Heart left ventricle (tissue), 16 donors: ENCODE measurements at regions not wholly inside any gene's neighbourhood (a gene's known extent, or its start where the extent isn't known, plus 50 kb on each side); places are given as distances from the start of the nearest gene placed in this dataset.

Source experiments
- ATAC-seq, 4 donors: fragments of 200-7000 bp; cut with Tn5 transposase; one replicate each; pipeline ENCODE4 v1.9.1; 2020 to 2022; ENCODE audit warnings: moderate library complexity in 4 of 4, mild to moderate bottlenecking in 3 of 4, moderate number of reproducible peaks in 1 of 4
- DNase-seq, 5 donors: peaks; one replicate each; pipeline ENCODE4 v3.0.0-alpha.2; 2020
- H3K27ac ChIP-seq, 12 donors: fragments of 200-600 bp; sonication (generic) in 4 of 12; one replicate each; pipeline versions ENCODE4 v1.5.0 to v1.8.0; 2016 to 2022; ENCODE audit warnings: mild to moderate bottlenecking in 2 of 12
- H3K27me3 ChIP-seq, 9 donors: fragments of 200-600 bp; sonication (generic) in 2 of 9; one replicate each; pipeline versions ENCODE4 v1.5.1 to v1.8.0; 2016 to 2022; ENCODE audit warnings: mild to moderate bottlenecking in 3 of 9
- H3K36me3 ChIP-seq, 9 donors: fragments of 200-600 bp; sonication (generic) in 2 of 9; one replicate each; pipeline versions ENCODE4 v1.5.0 to v1.8.0; 2018 to 2022; ENCODE audit warnings: mild to moderate bottlenecking in 2 of 9
- H3K4me1 ChIP-seq, 12 donors: fragments of 200-600 bp; sonication (generic) in 4 of 12; one replicate each; pipeline versions ENCODE4 v1.5.0 to v1.8.0; 2016 to 2022; ENCODE audit warnings: mild to moderate bottlenecking in 3 of 12
- H3K4me3 ChIP-seq, 12 donors: fragments of 200-600 bp; sonication (generic) in 4 of 12; one replicate each; pipeline versions ENCODE4 v1.5.0 to v1.8.0; 2017 to 2022; ENCODE audit warnings: mild to moderate bottlenecking in 9 of 12, moderate library complexity in 4 of 12
- H3K9me3 ChIP-seq, 12 donors: fragments of 200-600 bp; sonication (generic) in 4 of 12; one replicate each; pipeline versions ENCODE4 v1.5.0 to v1.8.0; 2016 to 2022; ENCODE audit warnings: mild to moderate bottlenecking in 1 of 12
- POLR2A ChIP-seq, 2 donors: fragments of 450-650 bp; IDR thresholded peaks; one replicate each; pipeline ENCODE4 v1.6.1; 2017; ENCODE audit warnings: antibody characterized with exemption in 2 of 2, mild to moderate bottlenecking in 2 of 2, moderate library complexity in 2 of 2
- WGBS, 4 donors: extraction: QIAGEN DNeasy Blood & Tissue Kit in 2 of 4; methylation state at CpG; one replicate each; pipeline versions ENCODE4 v1.1.5 to v1.1.7; 2013 to 2018; 5-methylcytosine and 5-hydroxymethylcytosine counted together
- intact Hi-C, 10 donors: fragments of 100-400 bp; cut with DNase I; formaldehyde crosslinking; loops; one replicate each; pipeline versions ENCODE4 v1.11.1 to v1.14.2; 2022
- TF ChIP-seq, protein P1 (sequence below), 12 donors: fragments of 200-600 bp; sonication (generic) in 4 of 12; IDR thresholded peaks; one replicate each; pipeline versions ENCODE4 v1.5.0 to v1.8.0; 2018 to 2022; ENCODE audit warnings: antibody characterized with exemption in 12 of 12, mild to moderate bottlenecking in 5 of 12
- donor health status: ischemic (EF 13 %, LVEDD 7.1; RV severe dilation, severe dysfunction).
- donor health status: healthy with polysubstance abuse.
- donor health status: DM: no; HTN: yes; CAD: no.
- donor health status: DM: no; HTN: no; CAD: no.
- donor health status: ischemic (EF 25% LVEDD 6.9; RV normal size, moderate dysfunction).
- donor health status: ischemic (EF 25% LVEDD 5.7; RV mildly dilated, moderate dysfunction).
- donor health status: healthy.
- donor health status: DM: yes; HTN: yes; CAD: no.
- donor health status: ischemic (EF 35%, LVEDD 5.7; RV mildly dilated, moderate dysfunction).
- donor health status: nonischemic (EF 11% LVEDD 7.7; RV severe dilation, severe dysfunction).
- donor health status: DM: yes; HTN: yes; CAD: no.
- donor health status: PGD.
- donor health status: ischemic (EF 29% LVEDD 5.4; RV normal size, mild dysfunction).
- donor health status: nonischemic (EF 23%, LVEDD 6.1; RV moderate dilation, normal function).

DNA sequence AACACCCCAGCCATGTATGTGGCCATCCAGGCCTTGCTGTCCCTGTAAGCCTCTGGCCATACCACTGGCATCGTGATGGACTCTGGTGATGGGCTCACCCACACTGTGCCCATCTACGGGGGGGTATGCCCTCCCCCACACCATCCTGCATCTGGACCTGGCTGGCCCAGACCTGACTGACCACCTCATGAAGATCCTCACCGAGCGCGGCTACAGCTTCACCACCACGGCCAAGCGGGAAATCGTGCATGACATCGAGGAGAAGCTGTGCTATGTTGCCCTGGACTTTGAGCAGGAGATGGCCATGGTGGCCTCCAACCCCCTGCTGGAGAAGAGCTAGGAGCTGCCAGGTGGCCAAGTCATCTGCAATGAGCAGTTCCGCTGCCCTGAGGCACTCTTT lies 80.4 kb upstream of the ZCCHC2 start:
- intact Hi-C loops, result no loop called here
- H3K36me3 ChIP-seq, result no peaks in the 10 kb centered on the region
- ATAC-seq (no peak), DNase-seq (no peak)
- H3K27ac ChIP-seq, result no peak overlapping the region
- 90 to 95% (median 93%) methylated on average over 6 to 10 of the region's 10 CpGs for WGBS, 4 donors
- no peaks in the 10 kb centered on the region for H3K9me3 ChIP-seq
- H3K4me1 ChIP-seq, result peaks cover 0 to 14% (median 9%) of the 10 kb centered on the region in 12 donors
- H3K4me3 ChIP-seq, result no peak overlapping the region
- no peaks in the 10 kb centered on the region for H3K27me3 ChIP-seq
- TF ChIP-seq, protein P1, sequence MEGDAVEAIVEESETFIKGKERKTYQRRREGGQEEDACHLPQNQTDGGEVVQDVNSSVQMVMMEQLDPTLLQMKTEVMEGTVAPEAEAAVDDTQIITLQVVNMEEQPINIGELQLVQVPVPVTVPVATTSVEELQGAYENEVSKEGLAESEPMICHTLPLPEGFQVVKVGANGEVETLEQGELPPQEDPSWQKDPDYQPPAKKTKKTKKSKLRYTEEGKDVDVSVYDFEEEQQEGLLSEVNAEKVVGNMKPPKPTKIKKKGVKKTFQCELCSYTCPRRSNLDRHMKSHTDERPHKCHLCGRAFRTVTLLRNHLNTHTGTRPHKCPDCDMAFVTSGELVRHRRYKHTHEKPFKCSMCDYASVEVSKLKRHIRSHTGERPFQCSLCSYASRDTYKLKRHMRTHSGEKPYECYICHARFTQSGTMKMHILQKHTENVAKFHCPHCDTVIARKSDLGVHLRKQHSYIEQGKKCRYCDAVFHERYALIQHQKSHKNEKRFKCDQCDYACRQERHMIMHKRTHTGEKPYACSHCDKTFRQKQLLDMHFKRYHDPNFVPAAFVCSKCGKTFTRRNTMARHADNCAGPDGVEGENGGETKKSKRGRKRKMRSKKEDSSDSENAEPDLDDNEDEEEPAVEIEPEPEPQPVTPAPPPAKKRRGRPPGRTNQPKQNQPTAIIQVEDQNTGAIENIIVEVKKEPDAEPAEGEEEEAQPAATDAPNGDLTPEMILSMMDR (IDR thresholded peaks at IDR 0.05), result no peak
- TF ChIP-seq POLR2A (IDR thresholded peaks at IDR 0.05), result no peak

DNA sequence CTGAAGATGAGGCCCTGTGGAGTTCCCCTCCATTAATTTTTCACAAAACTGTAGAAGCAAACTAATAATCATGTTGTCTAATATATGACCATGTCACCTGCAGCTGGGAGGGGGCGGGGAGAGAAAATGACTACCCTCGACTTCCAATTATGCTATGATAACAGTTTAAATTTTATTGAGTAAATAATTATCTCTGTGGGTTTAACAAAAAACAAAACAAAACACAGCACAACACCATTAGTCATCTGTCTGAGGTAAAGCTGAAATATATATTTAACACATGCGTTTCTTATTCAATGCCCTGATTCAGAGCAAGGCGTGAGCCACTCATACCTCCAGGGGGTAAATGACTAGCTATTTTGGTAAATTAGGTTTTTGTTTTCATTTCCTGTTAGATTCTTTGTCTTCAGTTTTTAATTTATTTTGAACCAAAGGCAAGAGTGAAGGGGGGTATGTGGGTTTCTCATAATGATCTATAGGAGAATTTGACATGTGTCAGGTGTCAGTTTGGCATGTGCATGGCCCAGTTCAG lies 77.4 kb upstream of the ZCCHC2 start:
- WGBS, 4 donors, result 87 to 93% (median 90%) methylated on average over 4 of the region's 4 CpGs
- TF ChIP-seq, protein P1 (IDR thresholded peaks at IDR 0.05), result no peak
- no peak for TF ChIP-seq POLR2A (IDR thresholded peaks at IDR 0.05)
- H3K4me3 ChIP-seq, result no peak overlapping the region
- H3K27ac ChIP-seq, result no peak overlapping the region
- H3K36me3 ChIP-seq, result no peaks in the 10 kb centered on the region
- ATAC-seq (no peak), DNase-seq (no peak)
- intact Hi-C loops, result no loop called here
- peaks cover 0 to 6% (median under 1%) of the 10 kb centered on the region in 12 donors for H3K4me1 ChIP-seq
- H3K27me3 ChIP-seq, result no peaks in the 10 kb centered on the region
- peaks cover 0 to 12% (median 0%) of the 10 kb centered on the region in 12 donors for H3K9me3 ChIP-seq

DNA sequence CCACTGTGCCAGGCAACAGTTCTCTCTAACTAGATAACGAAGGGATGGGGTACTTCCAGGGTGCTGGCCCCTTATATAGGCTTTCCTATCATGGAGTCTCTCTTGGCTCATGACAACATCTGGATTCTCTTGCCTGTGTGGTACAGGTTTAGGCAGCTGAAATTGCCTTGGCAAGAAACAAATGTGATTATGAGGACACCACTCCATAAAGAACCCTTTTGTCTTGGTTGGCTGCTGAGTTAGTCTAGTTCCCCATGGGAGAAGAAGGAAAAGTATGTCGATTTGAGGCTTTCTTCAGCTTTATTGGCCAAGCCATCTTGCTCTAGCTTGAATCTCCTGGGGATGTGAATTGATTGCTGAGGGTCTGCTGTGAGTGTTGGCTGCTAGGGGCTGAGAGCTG lies 76.3 kb upstream of the ZCCHC2 start:
- no peak for ATAC-seq

DNA sequence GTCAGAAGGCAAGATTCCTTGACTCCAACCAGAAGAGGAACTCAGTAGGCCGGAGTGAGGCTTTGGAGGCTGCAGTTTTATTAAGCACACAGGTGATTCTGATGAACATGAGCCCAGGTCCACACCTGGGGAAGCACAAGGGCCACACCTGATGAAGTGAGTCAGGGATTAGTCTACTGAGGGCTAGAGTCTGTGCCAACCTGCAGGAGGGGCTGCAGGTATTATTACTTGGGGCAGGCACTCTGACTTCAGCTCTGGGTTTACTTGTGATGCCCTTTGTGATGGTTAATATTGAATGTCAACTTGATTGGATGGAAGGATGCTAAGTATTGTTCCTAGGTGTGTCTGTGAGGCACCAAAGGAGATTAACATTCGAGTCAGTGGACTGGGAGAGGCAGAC lies 75.2 kb upstream of the ZCCHC2 start:
- peaks cover 0 to 12% (median 0%) of the 10 kb centered on the region in 12 donors for H3K9me3 ChIP-seq
- no peak overlapping the region for H3K4me3 ChIP-seq
- no peaks in the 10 kb centered on the region for H3K36me3 ChIP-seq
- peaks cover 0 to 28% (median 11%) of the 10 kb centered on the region in 12 donors for H3K4me1 ChIP-seq
- no peaks in the 10 kb centered on the region for H3K27me3 ChIP-seq
- TF ChIP-seq, protein P1 (IDR thresholded peaks at IDR 0.05), result no peak
- TF ChIP-seq POLR2A (IDR thresholded peaks at IDR 0.05), result no peak
- 78 to 93% (median 85%) methylated on average over 2 of the region's 2 CpGs for WGBS, 4 donors
- no peak overlapping the region for H3K27ac ChIP-seq
- DNase-seq (no peak), ATAC-seq (no peak)
- intact Hi-C loops, result no loop called here

More for the DNA sequence above, 76.3 kb upstream of the ZCCHC2 start:
- Histone ChIP-seq H3K27ac (no peak overlapping the region), H3K4me1 (peaks cover 0 to 17% (median 11%) of the 10 kb centered on the region in 12 donors), H3K4me3 (no peak overlapping the region), H3K9me3 (peaks cover 0 to 12% (median 0%) of the 10 kb centered on the region in 12 donors), H3K27me3 (no peaks in the 10 kb centered on the region), H3K36me3 (no peaks in the 10 kb centered on the region)
- no peak for DNase-seq
- WGBS, 4 donors, result 63 to 86% (median 83%) methylated on average over 2 of the region's 2 CpGs
- intact Hi-C loops, result no loop called here
- TF ChIP-seq POLR2A (IDR thresholded peaks at IDR 0.05), result no peak
- TF ChIP-seq, protein P1 (IDR thresholded peaks at IDR 0.05), result no peak
